DND-41 (cell line): ENCODE measurements at regions not wholly inside any gene's neighbourhood (a gene's known extent, or its start where the extent isn't known, plus 50 kb on each side); places are given as distances from the start of the nearest gene placed in this dataset.

Experiments
- ATAC-seq: fragments of 200-7000 bp; cut with Tn5 transposase; 3 replicates; pipeline ENCODE4 v1.9.1; 2021; ENCODE audit warnings: low read depth; ENCODE audit not compliant: insufficient read depth
- DNase-seq: peaks from one replicate; pipeline ENCODE4 v3.0.0-alpha.2; 2020
- H2AFZ ChIP-seq: 2 replicates; pipeline ENCODE4 v1.6.0; 2012; ENCODE audit warnings: low read depth, low read length
- H3K27ac ChIP-seq: 2 replicates; pipeline ENCODE4 v1.5.1; 2012; ENCODE audit warnings: low read length, inconsistent platforms
- H3K27me3 ChIP-seq: fragments of 200-600 bp; sonication (generic); 2 replicates; pipeline ENCODE4 v1.6.0; 2012; ENCODE audit warnings: low read length, mild to moderate bottlenecking, inconsistent platforms; ENCODE audit not compliant: insufficient read depth, poor library complexity
- H3K36me3 ChIP-seq: 2 replicates; pipeline ENCODE4 v1.5.1; 2012; ENCODE audit warnings: low read length, inconsistent platforms; ENCODE audit not compliant: insufficient read depth
- H3K4me1 ChIP-seq: 2 replicates; pipeline ENCODE4 v1.5.1; 2012; ENCODE audit warnings: mild to moderate bottlenecking, low read length; ENCODE audit not compliant: insufficient read depth
- H3K4me2 ChIP-seq: 2 replicates; pipeline ENCODE4 v1.6.0; 2012; ENCODE audit warnings: mild to moderate bottlenecking, moderate library complexity, low read length, inconsistent platforms; ENCODE audit not compliant: insufficient read depth
- H3K4me3 ChIP-seq, 2 experiments: fragments of 200-600 bp in 1 of 2; shearing (Covaris generic) in 1 of 2; 2 replicates each; pipeline ENCODE4 v1.5.1; 2012 to 2016; ENCODE audit warnings: inconsistent platforms in 2 of 2, low read length in 2 of 2, mild to moderate bottlenecking in 2 of 2, low read depth in 1 of 2, moderate library complexity in 1 of 2
- H3K79me2 ChIP-seq: 2 replicates; pipeline ENCODE4 v1.6.0; 2012; ENCODE audit warnings: low read length, inconsistent platforms; ENCODE audit not compliant: insufficient read depth
- H3K9ac ChIP-seq: 2 replicates; pipeline ENCODE4 v1.6.0; 2012; ENCODE audit warnings: low read depth, mild to moderate bottlenecking, inconsistent platforms, low read length, moderate library complexity
- H3K9me3 ChIP-seq: 2 replicates; pipeline ENCODE4 v1.5.1; 2012; ENCODE audit warnings: low read length, moderate library complexity, mild to moderate bottlenecking, inconsistent platforms; ENCODE audit not compliant: insufficient read depth, severe bottlenecking
- H4K20me1 ChIP-seq: 2 replicates; pipeline ENCODE4 v1.6.0; 2012; ENCODE audit warnings: low read length; ENCODE audit not compliant: insufficient read depth
- CTCF ChIP-seq: IDR thresholded peaks from 2 replicates; pipeline ENCODE4 v1.5.1; 2012; ENCODE audit warnings: borderline replicate concordance, low read length, moderate library complexity, mild to moderate bottlenecking; ENCODE audit not compliant: poor library complexity, severe bottlenecking; ENCODE audit errors: extremely low read depth
- EZH2 ChIP-seq: IDR thresholded peaks from 3 replicates; pipeline ENCODE4 v1.6.1; 2012; ENCODE audit warnings: borderline replicate concordance, low read depth, mild to moderate bottlenecking, moderate library complexity, low read length, inconsistent platforms; ENCODE audit not compliant: severe bottlenecking

- Histone ChIP-seq H3K9me3 (no peaks in the 10 kb centered on the region), H3K79me2 (no peaks in the 10 kb centered on the region), H4K20me1 (no peaks in the 10 kb centered on the region), H3K4me3 (no peak overlapping the region), H3K27ac (no peak overlapping the region), H2AFZ (no peak overlapping the region), H3K27me3 (no peaks in the 10 kb centered on the region), H3K4me2 (no peak overlapping the region), H3K36me3 (no peaks in the 10 kb centered on the region), H3K9ac (no peak overlapping the region), H3K4me1 (peaks cover 9% of the 10 kb centered on the region)
- no peak for ATAC-seq
- TF ChIP-seq EZH2 (no peak), CTCF (no peak)
- DNase-seq = no peak
These were observed 80.5 kb downstream of the NPAP1 start for GRCh38 chr15:24756101-24756500.

- H2AFZ ChIP-seq = no peak overlapping the region
- H3K27me3 ChIP-seq = no peaks in the 10 kb centered on the region
- H3K4me2 ChIP-seq = no peak overlapping the region
- H3K4me3 ChIP-seq = no peak overlapping the region
- peak overlapping the region; percentile 30; the same call in 1 of the 2 replicates for H3K27ac ChIP-seq
- H3K9ac ChIP-seq = no peak overlapping the region
- TF ChIP-seq EZH2 = no peak
- TF ChIP-seq CTCF = no peak
- peaks cover 2% of the 10 kb centered on the region for H3K9me3 ChIP-seq
- no peaks in the 10 kb centered on the region for H3K79me2 ChIP-seq
- peaks cover 28% of the 10 kb centered on the region for H3K4me1 ChIP-seq
- no peaks in the 10 kb centered on the region for H3K36me3 ChIP-seq
- H4K20me1 ChIP-seq = no peaks in the 10 kb centered on the region
- DNase-seq = peak; percentile 23
- ATAC-seq = no peak
These were observed 84.5 kb downstream of the NPAP1 start for GRCh38 chr15:24760066-24760465.

GRCh38 chr15:24761704-24762302, 86.2 kb downstream of the NPAP1 start:
- DNase-seq (no peak), ATAC-seq (no peak)
- H4K20me1 ChIP-seq = no peaks in the 10 kb centered on the region
- TF ChIP-seq EZH2 (no peak), CTCF (peak; percentile 49)
- H3K27me3 ChIP-seq = no peaks in the 10 kb centered on the region
- H3K4me3 ChIP-seq = no peak overlapping the region
- peaks cover 45% of the 10 kb centered on the region for H3K4me1 ChIP-seq
- no peak overlapping the region for H3K9ac ChIP-seq
- H3K79me2 ChIP-seq = no peaks in the 10 kb centered on the region
- H3K4me2 ChIP-seq = no peak overlapping the region
- 0 out of 2 replicates have a peak, but pooled peaks cover 3% of the 10 kb centered on the region for H3K36me3 ChIP-seq
- peaks cover 8% of the 10 kb centered on the region for H3K9me3 ChIP-seq
- no peak overlapping the region for H2AFZ ChIP-seq
- peak overlapping the region; percentile 32; the same call in 1 of the 2 replicates for H3K27ac ChIP-seq

GRCh38 chr15:24763891-24764290, 88.3 kb downstream of the NPAP1 start:
- H3K4me2 ChIP-seq = peak overlapping the region; percentile 49
- no peak for DNase-seq
- H3K36me3 ChIP-seq = 0 out of 2 replicates have a peak, but pooled peaks cover 3% of the 10 kb centered on the region
- no peaks in the 10 kb centered on the region for H3K79me2 ChIP-seq
- TF ChIP-seq CTCF = no peak
- no peak for TF ChIP-seq EZH2
- peak overlapping the region; percentile 89 for H3K27ac ChIP-seq
- ATAC-seq = peak; percentile 17
- no peaks in the 10 kb centered on the region for H3K27me3 ChIP-seq
- peaks cover 46% of the 10 kb centered on the region for H3K4me1 ChIP-seq
- peaks cover 8% of the 10 kb centered on the region for H3K9me3 ChIP-seq
- H3K4me3 ChIP-seq = no peak overlapping the region
- H2AFZ ChIP-seq = no peak overlapping the region
- H4K20me1 ChIP-seq = no peaks in the 10 kb centered on the region
- H3K9ac ChIP-seq = peak overlapping the region; percentile 49
